UCSD-AML1 (cell line): ENCODE measurements at regions not wholly inside any gene's neighbourhood (a gene's known extent, or its start where the extent isn't known, plus 50 kb on each side); places are given as distances from the start of the nearest gene placed in this dataset.

Source experiments
- DNase-seq: peaks from one replicate; lab custom pipeline; 2025; ENCODE audit not compliant: unreplicated experiment; lab: John Stamatoyannopoulos, UW

DNA sequence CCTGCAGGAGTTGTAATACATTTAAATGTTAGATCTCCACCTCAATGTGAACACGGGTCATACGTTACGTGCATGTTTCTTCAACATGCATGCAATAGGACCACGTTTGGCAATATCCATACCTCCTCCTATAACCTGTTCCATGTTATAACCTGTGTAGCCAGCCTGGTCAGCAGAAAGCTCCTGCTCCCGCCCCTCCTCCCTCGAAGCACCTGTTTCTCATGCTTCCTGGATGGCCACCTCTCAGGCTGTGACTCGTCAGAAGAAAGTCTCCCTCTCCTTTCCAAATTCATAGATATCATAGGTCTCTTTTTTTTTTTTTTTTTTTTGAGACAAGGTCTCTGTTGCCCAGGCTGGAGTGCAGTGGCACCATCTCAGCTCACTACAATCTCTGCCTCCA is 96.5 kb downstream of the HMX1 start:
- DNase-seq: no peak

DNA sequence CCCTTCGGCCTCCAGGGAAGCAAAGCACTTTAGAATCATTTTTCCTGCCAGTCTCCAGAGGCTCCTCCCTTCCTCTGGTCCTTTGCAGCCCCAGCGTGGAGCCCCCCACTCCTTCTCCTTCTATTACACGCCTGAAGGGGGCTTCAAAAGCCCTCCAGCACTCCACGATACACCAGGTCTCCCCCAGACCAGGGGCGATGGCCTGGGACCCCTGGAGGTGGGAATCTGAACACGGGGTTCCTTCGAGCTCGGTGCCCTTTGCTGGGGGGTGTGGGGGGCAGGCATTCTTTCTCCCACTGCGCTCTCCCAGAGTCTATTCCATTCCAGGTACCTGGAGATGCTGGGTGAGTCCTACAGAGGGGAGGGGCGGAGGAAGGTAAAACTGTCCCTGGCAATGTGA is 97.6 kb downstream of the HMX1 start:
- no peak for DNase-seq

DNA sequence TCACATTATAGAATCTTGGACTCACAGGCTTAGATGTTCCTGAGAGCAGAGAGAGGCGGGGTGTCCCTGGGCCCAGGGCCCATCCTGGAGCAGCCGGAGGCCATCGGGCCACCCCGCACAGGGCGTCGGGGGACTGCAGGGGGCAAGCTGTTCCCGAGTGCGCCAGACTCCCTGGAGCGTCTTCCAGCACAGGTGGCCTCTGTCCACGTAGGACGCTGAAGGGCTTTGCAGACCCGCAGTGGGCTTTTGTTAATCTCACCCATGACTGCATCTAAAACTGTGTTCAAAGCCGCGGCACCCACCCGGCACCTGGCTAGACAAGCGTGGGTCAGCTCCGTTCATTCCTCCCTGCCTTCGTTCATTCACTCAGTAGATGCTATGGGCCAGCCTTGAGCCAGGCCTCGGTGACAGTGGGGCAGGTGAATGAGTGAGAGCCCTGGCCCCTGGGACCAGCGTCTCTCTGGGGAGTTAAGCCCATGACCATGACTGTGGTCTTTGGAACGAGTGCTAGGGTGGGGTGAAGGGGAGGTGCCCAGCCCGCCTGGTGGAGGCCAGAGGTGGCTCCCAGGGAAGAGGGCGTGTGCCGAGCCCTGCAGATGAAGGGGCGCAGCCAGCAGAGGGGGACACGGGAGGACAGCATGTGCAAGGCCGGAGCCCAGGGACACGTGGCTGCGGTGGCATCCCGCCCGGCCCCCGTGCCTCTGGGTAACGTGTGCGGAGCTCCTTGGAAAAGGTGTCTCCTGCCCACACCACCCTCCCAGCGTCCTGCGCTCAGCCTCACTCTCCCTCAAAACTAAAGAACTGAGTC is 98.3 kb downstream of the HMX1 start:
- no peak for DNase-seq

DNA sequence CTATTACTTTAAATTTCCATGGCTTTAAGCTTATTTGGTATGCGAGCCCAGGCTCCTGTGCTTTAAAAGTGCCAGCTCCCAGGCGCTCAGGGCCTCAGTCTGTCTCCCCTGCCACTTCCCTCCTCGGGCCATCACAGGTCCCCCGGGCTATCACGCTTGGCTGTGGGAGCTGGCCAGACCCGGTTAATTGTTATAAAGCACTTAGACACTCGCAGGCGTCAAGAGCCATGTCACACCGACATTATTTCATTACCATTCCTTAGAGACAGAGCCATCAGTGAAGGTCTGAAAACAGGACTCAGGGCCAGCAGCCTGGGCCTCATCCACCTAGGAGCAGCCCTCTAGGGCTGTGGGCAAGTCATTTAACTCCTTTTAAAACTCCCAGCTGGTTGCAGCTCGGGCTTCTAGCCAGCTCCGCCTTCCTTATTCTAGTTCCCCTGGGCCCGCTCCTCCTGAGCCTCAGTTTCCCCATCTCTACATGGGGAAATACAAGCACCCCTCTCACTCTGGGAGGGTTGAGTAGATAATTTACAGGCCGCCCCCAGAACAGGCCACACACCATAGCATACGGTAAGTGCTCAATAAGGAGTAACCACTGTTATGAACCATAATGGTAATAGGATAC is 99.0 kb downstream of the HMX1 start:
- no peak for DNase-seq

DNA sequence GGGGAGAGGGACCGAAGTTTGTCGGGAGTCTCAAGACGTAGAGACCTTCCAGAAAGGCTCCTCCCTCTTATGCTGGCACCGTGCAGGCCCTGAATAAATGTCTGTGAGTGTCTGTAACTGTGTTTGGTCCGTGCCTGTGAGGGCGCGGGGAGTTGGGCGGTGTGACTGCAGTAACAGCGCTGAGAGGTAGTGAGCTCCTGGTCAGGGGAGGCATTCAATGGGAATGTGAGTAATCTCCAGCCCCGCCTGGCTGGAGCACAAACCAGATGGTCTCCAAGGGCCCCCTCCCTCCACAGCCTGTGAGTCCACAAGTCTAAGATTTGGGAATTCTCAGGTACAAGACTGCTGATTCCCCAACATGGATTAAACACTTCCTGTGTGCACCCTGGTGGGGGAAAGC is 100.0 kb downstream of the HMX1 start:
- no peak for DNase-seq

DNA sequence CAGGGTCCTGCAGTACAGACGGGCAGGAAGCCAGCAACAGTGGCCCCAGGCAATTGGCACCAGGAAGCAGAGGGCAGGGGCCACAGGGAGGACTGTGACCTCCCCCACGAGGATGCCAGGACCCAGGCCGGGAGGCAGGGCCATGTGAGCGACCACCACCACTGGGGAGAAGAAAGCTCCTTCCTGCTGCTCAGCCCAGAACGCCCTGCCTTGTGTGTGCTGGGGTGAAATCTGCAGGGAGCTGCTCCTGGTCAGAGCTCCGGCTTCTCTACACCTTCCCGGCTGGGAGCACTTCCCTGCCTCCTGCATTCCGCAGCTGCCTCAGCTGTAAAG is 100.4 kb downstream of the HMX1 start:
- no peak for DNase-seq

DNA sequence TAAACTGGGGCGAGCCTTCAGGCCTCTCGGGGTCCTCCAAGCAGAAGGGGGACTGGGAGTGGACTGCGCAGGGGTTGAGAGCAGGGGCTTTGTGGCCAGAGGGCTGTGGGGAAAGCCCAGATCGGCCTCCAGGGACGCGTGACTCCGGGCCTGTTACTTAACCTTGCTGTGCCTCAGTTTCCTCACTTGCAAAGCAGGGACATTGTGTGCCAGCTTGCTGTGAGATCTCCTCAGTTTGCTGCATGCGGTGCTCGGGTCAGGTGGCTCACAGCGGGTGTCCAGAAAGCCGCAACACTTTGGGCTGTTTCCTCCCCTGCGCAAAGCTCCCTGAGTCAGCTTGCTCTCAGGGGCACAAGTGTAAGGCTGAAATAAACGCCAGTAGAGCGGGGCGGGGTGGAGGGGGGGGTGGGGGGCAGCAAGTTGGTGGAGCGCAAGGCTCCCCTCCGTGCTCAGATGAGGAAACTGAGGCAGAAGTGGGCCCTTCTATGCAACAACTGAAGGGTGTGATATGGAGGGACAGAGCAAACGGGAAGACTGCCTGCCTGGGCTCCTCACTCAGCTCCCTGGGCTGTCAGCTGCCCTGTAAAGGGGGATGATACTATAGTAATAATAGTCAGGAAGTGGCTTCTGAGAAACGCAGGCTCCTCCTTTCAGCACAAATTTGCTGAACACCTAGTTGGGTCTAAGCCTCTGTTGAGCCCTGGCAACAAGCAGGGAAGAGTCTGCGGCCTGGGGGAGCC is 101.0 kb downstream of the HMX1 start:
- DNase-seq: no peak

DNA sequence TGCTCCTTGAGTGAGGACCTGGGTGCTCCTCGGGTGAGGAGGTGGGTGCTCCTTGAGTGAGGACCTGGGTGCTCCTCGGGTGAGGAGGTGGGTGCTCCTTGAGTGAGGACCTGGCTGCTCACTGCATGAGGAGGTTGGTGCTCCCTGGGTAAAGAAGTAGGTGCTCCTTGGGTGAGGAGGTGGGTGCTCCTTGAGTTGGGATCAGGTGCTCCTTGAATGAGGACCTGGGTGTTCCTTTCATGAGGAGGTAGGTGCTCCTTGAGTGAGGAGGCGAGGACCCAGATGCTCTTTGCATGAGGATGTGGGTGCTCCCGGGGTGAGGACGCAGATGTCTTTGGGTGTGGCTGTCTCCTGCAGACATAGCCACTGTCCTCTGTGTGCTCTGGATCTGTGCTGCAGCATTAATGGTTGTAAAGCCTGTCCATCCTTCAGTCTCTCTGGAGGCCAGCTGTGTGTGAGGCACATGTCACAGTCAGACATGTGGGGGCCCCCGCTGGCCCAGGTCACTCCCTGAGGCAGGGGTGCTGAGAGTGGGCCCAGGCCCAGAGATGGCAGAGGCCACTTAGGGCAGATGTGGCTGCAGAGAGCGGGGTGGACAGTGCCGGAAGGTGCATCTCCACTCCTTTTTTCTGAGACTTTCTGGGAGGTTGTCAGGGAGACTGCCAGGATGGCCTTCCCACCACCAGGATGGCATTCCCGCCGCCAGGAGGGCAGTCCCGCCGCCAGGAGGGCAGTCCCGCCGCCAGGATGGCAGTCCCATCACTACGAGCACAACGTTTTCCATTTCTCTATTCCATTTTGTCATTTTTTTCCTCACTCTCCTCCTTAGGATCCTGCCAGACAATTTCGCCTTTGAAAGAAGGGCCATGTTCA is 101.8 kb downstream of the HMX1 start:
- no peak for DNase-seq

DNA sequence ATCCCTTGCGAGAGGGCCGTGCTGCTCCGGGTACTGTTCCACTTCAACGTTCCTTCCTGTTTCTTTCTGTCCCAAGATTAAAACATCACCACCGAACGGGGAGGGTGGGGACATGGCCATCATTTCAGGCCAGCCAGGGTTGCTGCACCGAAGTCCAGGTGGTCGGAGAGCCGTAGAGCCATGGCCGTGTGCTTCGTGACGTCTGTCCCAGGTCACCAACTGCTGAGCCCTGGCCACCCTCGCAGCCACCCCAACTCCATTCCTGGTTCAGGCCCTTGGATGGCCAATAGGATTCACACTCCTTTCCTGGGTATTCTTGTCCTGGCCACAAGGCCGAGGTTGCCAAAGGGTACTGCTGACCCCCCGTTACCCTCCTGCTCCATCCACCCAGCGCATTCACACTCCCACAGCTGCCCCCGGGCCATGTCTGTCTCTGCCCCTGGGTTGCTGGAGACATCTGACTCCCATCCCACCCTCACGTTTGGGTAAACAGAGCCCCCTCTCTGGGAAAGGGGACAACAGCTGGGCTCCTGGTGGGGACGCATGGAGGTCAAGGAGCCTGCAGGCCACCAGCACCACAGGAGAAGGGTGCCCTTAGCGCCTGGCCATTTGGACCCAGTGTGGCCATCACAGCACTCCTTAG is 103.2 kb downstream of the HMX1 start:
- DNase-seq: no peak

DNA sequence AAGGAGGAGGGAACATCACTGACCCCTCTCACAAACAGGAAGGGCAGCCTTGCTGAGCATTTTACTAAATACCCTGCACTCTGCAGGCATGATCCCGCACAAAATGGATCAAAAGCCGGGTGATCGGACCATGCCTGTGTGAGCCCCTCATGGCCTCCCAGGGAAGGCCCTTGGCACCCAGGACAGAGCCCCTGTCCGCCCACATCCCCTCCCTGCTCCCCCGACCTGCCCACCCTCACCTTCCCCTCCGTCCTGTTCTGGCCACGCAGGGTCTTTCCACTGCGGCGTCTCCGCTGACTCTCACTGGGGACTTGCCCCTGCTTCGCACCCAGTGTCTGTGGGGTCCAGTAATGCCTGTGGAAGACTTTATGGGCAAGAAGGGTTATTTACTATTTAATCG is 105.0 kb downstream of the HMX1 start:
- no peak for DNase-seq

DNA sequence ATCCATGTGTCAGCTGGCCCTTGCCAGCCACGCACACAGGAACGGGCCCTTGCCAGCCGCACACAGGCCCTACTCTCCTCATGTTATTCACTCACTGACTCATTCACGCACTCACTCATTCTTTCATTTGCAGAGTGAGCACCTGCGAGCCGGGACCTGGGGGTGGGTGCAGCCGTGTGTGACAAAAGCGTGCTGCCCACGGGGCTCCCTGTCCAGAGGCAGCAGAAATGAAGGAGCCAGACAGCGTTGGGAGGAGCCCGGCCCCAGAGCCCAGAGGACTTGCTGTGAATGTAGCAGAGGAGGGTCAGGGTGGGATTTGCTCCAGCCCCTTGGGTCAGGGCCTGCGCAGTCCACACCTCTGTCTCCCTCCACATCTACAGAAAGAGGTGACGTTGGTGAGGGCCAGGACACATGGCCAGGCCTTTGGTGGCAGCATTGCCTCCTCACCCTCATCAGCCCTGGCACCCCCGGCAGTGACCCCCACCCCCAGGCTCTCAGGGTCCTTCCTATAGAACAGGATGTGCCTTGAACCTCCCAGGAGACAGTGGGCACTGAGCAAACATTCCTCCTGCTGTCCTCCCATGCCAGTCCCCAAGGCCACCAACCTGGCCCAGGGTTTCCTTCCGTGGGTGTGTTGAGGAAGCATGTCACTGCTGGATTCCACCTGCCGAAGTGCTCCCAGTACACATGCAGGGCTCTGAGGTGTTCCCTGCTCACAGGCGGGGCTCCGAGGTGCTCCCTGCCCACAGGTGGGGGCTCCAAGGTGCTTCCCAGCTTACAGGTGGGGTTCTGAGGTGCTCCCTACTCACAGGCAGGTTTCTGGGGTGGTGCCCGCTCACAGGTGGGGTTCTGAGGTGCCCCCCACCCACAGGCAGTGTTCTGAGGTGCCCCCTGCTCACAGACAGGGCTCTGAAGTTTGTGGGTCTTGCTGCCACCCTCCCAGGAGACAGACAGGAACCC is 105.7 kb downstream of the HMX1 start:
- DNase-seq: no peak

DNA sequence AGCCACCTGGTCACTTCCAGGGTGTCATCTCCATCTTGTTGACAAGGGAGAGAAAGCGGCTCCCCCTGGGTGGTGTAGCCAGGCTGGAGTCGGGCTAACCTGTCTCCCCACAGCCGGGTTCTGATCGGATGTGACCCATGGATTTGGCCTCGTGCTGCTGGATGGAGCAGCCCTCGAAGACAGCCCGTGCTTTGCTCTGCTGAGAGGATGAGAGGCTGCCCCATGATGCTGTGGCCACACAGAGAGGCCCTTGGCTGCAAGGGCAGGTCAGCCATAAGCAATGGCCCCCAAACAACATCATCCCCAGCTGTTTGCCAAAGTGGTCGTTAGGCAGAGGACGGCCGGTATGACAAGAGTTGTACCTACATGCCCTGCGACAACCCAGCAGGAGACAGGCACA is 106.6 kb downstream of the HMX1 start:
- DNase-seq: no peak

DNA sequence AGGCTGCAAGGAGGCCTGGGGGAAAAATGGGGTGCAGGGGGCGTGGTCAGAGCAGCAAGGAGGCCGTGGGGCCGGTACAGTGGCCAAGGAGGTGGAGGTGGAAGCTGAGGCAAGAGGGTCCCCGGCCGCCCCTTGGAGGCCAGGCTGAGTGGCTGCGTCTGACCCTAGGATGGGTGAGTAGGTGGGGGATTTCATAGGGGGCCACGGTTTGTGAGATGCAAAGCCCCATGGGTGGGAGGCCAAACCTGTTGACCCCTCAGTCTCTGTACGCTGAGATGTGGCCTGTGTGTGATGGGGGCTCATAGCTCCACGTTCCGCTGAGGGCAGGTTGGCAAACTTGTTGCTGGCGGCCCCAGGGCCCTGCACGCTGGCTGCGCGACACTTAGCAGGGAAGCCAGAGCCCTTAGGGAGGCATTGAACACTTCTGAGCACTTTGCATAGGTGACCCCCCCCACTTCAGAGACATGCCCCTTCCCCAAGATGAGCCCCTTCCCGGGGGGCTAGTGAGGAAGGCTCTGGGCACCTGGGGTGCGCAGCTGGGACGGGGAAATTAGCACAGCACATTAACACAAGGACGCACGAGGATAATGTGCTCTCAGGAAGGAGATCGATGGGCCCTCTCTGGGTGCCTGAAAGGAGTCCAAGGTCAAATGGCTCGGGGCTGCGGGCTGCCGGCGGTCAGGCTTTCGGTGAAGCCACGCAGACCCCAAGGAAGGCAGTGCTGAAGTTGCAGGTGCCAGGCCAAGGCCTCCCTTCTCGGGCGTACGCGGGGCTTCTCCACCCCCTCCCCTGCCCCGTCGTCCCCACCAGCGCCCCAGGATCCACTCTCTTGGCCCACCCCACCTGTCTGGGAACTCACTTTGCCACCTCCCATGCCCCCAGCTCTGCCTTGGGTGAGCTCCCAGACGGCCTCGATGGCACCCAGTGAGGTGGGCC is 107.4 kb downstream of the HMX1 start:
- no peak for DNase-seq

DNA sequence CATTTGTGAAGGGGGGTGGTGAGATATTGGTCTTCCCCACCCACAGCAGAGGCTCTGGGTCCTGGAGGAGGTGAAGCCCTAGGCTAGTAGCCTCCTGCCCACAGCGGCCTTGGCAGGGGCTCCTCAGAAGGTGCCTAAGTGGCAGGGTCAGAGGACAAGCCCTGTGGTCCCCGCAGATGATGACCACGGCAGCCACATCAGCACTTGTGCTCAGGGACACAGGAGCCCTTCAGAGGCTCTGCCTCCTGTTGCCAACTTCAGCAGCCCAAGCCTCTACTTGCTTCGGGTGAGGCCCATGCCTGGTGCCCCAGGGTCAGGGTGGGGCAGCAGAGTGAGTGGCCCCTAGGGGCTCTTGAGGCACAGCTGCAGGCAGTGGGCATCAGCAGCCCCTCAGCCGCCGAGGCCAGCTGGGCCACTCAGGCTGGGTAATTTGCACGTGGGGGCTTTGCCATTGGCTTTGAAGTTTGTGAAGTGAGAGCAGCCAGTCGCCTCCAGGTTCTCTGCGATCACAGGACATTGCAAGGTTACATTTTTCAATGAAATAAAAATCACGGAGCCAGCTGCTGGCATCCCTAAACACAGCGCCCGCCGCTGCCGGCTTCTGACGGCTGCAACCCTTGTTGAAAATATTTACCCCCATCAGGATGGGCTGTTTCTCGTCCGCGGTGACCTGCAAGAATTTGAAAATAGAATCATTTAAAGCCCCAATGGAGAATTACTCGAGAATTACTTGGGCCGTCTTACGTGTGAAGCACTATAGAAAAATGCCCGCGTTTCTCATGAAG is 108.5 kb downstream of the HMX1 start:
- DNase-seq: no peak

DNA sequence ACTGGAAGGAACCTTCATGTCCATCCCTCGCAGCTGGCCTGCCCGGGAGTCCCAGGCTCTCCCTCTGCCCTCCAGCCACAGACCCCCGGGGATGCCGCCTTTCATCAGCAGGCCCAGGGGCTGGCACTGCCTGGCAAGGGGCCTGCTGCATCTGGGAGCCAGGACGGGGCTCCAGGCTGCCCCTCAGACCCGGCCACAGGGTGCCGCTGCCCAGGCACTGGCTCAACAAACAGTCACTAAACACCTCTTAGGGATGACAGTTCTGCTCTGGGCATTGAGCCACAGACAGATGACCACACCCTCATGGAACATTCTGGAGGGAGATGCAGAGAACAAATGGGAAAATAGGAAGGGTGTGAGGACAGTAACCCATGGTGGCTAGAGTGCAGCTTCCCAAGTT is 109.3 kb downstream of the HMX1 start:
- DNase-seq: no peak

DNA sequence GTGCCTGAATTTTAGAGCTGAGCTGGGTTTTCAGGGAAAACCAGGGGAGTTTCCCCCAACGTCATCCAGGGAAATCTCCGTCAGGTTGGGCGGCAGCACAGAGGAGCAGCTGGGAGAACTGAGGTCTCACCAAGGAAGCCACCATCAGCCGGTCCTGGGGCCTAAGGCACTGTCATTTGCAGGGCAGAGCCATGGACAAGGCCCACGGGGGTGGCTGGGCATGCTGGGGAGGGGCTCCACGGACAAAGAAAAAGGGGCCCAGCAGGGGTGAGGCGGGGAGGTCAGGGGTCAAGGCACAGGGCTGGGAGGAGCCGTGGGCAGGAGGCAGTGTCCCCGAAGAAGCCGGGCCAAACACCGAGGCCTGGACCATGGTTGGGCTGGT is 109.8 kb downstream of the HMX1 start:
- no peak for DNase-seq

DNA sequence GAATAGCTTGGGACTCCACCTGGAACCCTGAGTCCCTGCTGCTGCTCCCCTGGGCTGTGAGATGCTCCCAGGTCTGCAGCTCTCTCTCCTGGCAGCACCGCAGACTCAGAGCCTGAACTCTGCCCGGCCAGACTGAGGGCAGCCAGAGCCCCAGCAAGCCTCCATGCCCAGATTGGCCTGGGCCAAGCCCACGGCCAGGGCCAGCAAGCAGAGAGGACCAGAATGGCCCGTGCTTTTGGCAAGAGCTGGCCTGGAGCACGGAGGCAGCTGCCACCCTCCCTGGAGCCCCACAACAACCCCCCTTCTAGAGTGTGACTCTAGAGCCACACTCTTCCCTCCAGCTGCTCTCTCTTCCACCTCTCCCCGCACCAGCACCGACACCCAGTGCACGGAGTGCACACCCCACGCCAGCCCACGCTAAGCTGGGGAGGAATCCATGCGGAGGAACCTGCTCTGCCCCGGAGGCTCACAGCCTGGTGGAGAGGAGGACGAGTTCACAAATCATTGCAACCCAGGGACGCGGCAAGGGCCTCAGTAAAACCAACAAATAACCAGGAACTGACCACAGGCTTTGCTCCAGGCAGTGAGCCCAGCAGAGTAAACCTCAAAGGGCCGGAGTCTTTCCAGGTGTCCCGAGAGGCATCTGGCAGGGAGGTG is 110.3 kb downstream of the HMX1 start:
- no peak for DNase-seq
